H1 (cell line): ENCODE measurements at regions not wholly inside any gene's neighbourhood (a gene's known extent, or its start where the extent isn't known, plus 50 kb on each side); places are given as distances from the start of the nearest gene placed in this dataset.

Source experiments
- CEBPB ChIP-seq: IDR thresholded peaks from 2 replicates; pipeline ENCODE4 v1.6.1; 2012; ENCODE audit warnings: low read depth, low read length
- CREB1 ChIP-seq: IDR thresholded peaks from 2 replicates; pipeline ENCODE4 v1.6.1; 2012; ENCODE audit warnings: inconsistent platforms
- CTCF ChIP-seq, 3 experiments: IDR thresholded peaks; 1 replicate in 2 of 3; 2 replicates in 1 of 3; pipeline versions ENCODE4 v1.5.1 to v1.6.1; 2011; ENCODE audit warnings: low read length in 3 of 3, mild to moderate bottlenecking in 3 of 3, inconsistent platforms in 2 of 3, low read depth in 1 of 3, moderate library complexity in 1 of 3; ENCODE audit not compliant: insufficient read depth in 1 of 3; ENCODE audit errors: control extremely low read depth in 1 of 3
- EP300 ChIP-seq, 2 experiments: IDR thresholded peaks; 1 replicate in 1 of 2; 2 replicates in 1 of 2; pipeline ENCODE4 v1.6.1; 2011 to 2012; ENCODE audit warnings: low read depth in 2 of 2, low read length in 2 of 2, mild to moderate bottlenecking in 2 of 2, borderline replicate concordance in 1 of 2, inconsistent platforms in 1 of 2, moderate library complexity in 1 of 2
- EZH2 ChIP-seq: fragments of 200-600 bp; sonication (generic); IDR thresholded peaks from 2 replicates; pipeline ENCODE4 v1.7.1; 2012; ENCODE audit warnings: low read depth, mild to moderate bottlenecking, moderate library complexity, low read length, inconsistent platforms; ENCODE audit not compliant: severe bottlenecking
- KDM5A ChIP-seq: fragments of 200-600 bp; IDR thresholded peaks from 2 replicates; pipeline ENCODE4 v1.7.1; 2012; ENCODE audit warnings: mild to moderate bottlenecking, low read length, inconsistent platforms, mixed read lengths
- POLR2A ChIP-seq, 2 experiments: IDR thresholded peaks; 1 replicate in 1 of 2; 2 replicates in 1 of 2; pipeline ENCODE4 v1.6.1; 2011; ENCODE audit warnings: low read depth in 2 of 2, low read length in 2 of 2, mild to moderate bottlenecking in 2 of 2; ENCODE audit errors: control extremely low read depth in 1 of 2
- SP2 ChIP-seq: IDR thresholded peaks from 2 replicates; pipeline ENCODE4 v1.6.1; 2012; ENCODE audit warnings: mild to moderate bottlenecking, low read length, inconsistent platforms

- TF ChIP-seq CTCF (IDR thresholded peaks at IDR 0.05; ENCODE audit: control extremely low read depth in 1 of 3, insufficient read depth in 1 of 3, low read depth in 1 of 3, low read length in 3 of 3) (no peak), CEBPB (no peak), EZH2 (no peak), EP300 (IDR thresholded peaks at IDR 0.05; ENCODE audit: borderline replicate concordance in 1 of 2, low read depth in 2 of 2, low read length in 2 of 2) (no peak), KDM5A (no peak), POLR2A (IDR thresholded peaks at IDR 0.05; ENCODE audit: control extremely low read depth in 1 of 2, low read depth in 2 of 2, low read length in 2 of 2) (no peak), CREB1 (no peak), SP2 (no peak)
Observed at GRCh38 chr10:42984761-42985325, 92.0 kb upstream of the RET start.
